ENCODE measurements at regions not wholly inside any gene's neighbourhood (a gene's known extent, or its start where the extent isn't known, plus 50 kb on each side); places are given as distances from the start of the nearest gene placed in this dataset.

DNA sequence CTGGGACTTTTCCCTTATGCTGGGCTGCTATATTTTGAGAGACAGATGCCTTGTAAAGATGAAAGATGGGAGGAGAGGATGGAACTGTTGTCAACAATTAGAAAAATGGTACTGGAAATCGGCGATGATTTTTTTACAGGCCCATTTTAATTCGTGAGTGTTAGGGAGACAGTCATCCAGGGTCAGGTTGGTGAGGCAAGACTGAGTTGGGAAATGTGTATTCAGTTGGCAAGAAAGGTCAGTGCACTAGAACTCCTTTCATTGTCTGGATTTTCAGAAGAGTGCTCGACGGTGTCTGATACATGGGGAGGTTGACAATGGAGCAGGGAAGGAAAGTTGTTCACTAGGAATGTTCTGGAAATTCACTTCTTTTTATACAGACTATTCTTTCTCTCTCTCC, 394.4 kb downstream of the QKI start:
- Mint-ChIP-seq H3K4me1 (ENCODE audit: low read depth, unreplicated experiment) (no peaks in the 10 kb centered on the region), H3K9me3 (ENCODE audit: unreplicated experiment) (no peaks in the 10 kb centered on the region), H3K27ac (ENCODE audit: unreplicated experiment) (no peak overlapping the region), H3K27me3 (ENCODE audit: insufficient read depth, unreplicated experiment) (peaks cover 7% of the 10 kb centered on the region), H3K36me3 (ENCODE audit: insufficient read depth, unreplicated experiment) (no peaks in the 10 kb centered on the region), H3K4me3 (ENCODE audit: unreplicated experiment) (no peak overlapping the region)
- POLR2A ChIA-PET = no interaction called here
- Histone ChIP-seq H3K4me3 (ENCODE audit: low read depth, low read length) (no peak overlapping the region), H3K4me1 (no peaks in the 10 kb centered on the region), H3K27me3 (replicated peaks; ENCODE audit: control insufficient read depth, insufficient read depth, low read length) (no peaks in the 10 kb centered on the region), H3K36me3 (ENCODE audit: control insufficient read depth, insufficient read depth, low read length) (no peaks in the 10 kb centered on the region), H3K9me3 (no peaks in the 10 kb centered on the region)
- CTCF ChIA-PET = no interaction called here
- intact Hi-C loops (cut with micrococcal nuclease; ENCODE audit: unreplicated experiment) = no loop called here
- no TSS peak for BruUV-seq (replicated peaks)
- TF ChIP-seq, protein P1, sequence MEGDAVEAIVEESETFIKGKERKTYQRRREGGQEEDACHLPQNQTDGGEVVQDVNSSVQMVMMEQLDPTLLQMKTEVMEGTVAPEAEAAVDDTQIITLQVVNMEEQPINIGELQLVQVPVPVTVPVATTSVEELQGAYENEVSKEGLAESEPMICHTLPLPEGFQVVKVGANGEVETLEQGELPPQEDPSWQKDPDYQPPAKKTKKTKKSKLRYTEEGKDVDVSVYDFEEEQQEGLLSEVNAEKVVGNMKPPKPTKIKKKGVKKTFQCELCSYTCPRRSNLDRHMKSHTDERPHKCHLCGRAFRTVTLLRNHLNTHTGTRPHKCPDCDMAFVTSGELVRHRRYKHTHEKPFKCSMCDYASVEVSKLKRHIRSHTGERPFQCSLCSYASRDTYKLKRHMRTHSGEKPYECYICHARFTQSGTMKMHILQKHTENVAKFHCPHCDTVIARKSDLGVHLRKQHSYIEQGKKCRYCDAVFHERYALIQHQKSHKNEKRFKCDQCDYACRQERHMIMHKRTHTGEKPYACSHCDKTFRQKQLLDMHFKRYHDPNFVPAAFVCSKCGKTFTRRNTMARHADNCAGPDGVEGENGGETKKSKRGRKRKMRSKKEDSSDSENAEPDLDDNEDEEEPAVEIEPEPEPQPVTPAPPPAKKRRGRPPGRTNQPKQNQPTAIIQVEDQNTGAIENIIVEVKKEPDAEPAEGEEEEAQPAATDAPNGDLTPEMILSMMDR (IDR thresholded peaks at IDR 0.05; ENCODE audit: insufficient read depth in 1 of 2, low read depth in 1 of 2, low read length in 1 of 2, severe bottlenecking in 1 of 2, unreplicated experiment in 1 of 2) = no peak
- no peak for DNase-seq

DNA sequence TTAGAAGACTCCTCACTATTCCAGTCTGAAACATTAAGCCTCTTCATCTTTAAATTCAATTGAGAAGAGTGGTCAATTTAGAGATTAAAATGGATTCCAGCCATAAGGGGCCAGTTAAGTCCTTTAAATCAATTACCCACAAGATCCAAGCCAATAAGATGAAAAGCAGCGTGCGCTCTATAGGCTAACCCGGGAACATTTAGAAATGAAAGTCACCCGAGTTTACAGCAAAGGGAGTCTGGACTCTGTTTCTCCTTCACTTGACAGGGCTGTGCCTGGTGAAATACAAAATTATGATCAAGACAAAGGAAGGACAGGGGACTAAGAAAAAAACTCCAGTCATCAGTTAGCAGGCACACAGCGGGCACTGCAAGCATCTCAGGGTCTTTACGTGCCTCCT, 393.7 kb downstream of the QKI start:
- Histone ChIP-seq H3K27me3 (replicated peaks; ENCODE audit: control insufficient read depth, insufficient read depth, low read length) (no peaks in the 10 kb centered on the region), H3K9me3 (no peaks in the 10 kb centered on the region), H3K4me1 (no peaks in the 10 kb centered on the region), H3K36me3 (ENCODE audit: control insufficient read depth, insufficient read depth, low read length) (no peaks in the 10 kb centered on the region), H3K4me3 (ENCODE audit: low read depth, low read length) (no peak overlapping the region)
- Mint-ChIP-seq H3K36me3 (ENCODE audit: insufficient read depth, unreplicated experiment) (no peaks in the 10 kb centered on the region), H3K9me3 (ENCODE audit: unreplicated experiment) (no peaks in the 10 kb centered on the region), H3K27me3 (ENCODE audit: insufficient read depth, unreplicated experiment) (peaks cover 8% of the 10 kb centered on the region), H3K27ac (ENCODE audit: unreplicated experiment) (no peak overlapping the region), H3K4me3 (ENCODE audit: unreplicated experiment) (no peak overlapping the region), H3K4me1 (ENCODE audit: low read depth, unreplicated experiment) (no peaks in the 10 kb centered on the region)
- no TSS peak for BruUV-seq (replicated peaks)
- intact Hi-C loops (cut with micrococcal nuclease; ENCODE audit: unreplicated experiment) = no loop called here
- DNase-seq = no peak
- ChIA-PET CTCF (no interaction called here), POLR2A (no interaction called here)
- TF ChIP-seq, protein P1 (IDR thresholded peaks at IDR 0.05; ENCODE audit: insufficient read depth in 1 of 2, low read depth in 1 of 2, low read length in 1 of 2, severe bottlenecking in 1 of 2, unreplicated experiment in 1 of 2) = no peak

DNA sequence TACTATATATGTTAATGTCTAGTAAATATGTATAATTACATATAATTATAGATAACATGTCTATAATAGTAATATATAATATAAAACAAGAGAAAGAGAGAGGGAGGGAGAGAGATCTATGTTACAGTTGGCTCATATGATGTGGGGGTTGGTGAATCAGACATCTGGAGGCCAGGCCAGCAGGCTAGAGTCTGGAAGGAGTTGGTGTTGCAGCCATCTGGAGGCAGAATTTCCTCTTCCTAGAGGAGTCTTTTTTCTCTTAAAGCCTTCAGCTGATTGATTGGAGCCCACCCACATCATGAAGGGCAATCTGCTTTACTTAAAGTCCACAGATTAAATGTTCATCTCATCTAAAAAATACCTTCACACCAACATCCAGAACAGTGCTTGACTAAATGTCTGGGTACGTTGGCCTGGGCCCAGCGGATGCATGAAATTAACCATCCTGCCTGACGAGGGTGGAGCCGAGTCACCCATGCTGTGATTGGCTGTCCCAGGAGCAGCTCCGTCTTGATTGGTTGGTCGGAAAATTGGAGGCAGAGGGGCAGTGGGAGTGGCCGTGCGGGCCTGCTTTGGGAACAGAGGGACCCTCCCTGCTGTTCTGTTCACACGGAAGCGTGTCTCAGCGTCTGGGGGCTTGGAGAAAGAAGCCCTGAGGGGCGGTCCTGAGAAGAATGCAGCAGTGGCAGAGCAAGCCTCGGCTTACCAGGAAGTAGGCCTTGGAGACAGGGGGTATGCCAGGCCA, 392.4 kb downstream of the QKI start:
- no peak for DNase-seq
- no peak overlapping the region for H3K4me3 Mint-ChIP-seq (ENCODE audit: unreplicated experiment)

More for the DNA sequence above, 392.4 kb downstream of the QKI start:
- BruUV-seq (replicated peaks) = no TSS peak
- Mint-ChIP-seq H3K9me3 (ENCODE audit: unreplicated experiment) (no peaks in the 10 kb centered on the region), H3K27ac (ENCODE audit: unreplicated experiment) (no peak overlapping the region), H3K36me3 (ENCODE audit: insufficient read depth, unreplicated experiment) (no peaks in the 10 kb centered on the region), H3K4me1 (ENCODE audit: low read depth, unreplicated experiment) (no peaks in the 10 kb centered on the region), H3K27me3 (ENCODE audit: insufficient read depth, unreplicated experiment) (peaks cover 2% of the 10 kb centered on the region)
- Histone ChIP-seq H3K4me3 (ENCODE audit: low read depth, low read length) (no peak overlapping the region), H3K4me1 (no peaks in the 10 kb centered on the region), H3K36me3 (ENCODE audit: control insufficient read depth, insufficient read depth, low read length) (no peaks in the 10 kb centered on the region), H3K9me3 (no peaks in the 10 kb centered on the region), H3K27me3 (replicated peaks; ENCODE audit: control insufficient read depth, insufficient read depth, low read length) (no peaks in the 10 kb centered on the region)
- ChIA-PET POLR2A (no interaction called here), CTCF (no interaction called here)
- TF ChIP-seq, protein P1 (IDR thresholded peaks at IDR 0.05; ENCODE audit: insufficient read depth in 1 of 2, low read depth in 1 of 2, low read length in 1 of 2, severe bottlenecking in 1 of 2, unreplicated experiment in 1 of 2) = no peak
- intact Hi-C loops (cut with micrococcal nuclease; ENCODE audit: unreplicated experiment) = no loop called here

All from Caco-2 (cell line).